ENCODE measurements at regions not wholly inside any gene's neighbourhood (a gene's known extent, or its start where the extent isn't known, plus 50 kb on each side); places are given as distances from the start of the nearest gene placed in this dataset.

- in situ Hi-C loops (cut with MboI; ENCODE audit: low sequenced_read_pairs, unreplicated experiment): no loop called here
- TF ChIP-seq CTCF (IDR thresholded peaks at IDR 0.05; ENCODE audit: borderline replicate concordance, control extremely low read depth, extremely low read depth, insufficient read depth, missing control alignments): no peak
- DNase-seq (ENCODE audit: low spot score): no peak
These were observed 454.5 kb upstream of the CITED2 start for GRCh38 chr6:139828751-139829519.

DNA sequence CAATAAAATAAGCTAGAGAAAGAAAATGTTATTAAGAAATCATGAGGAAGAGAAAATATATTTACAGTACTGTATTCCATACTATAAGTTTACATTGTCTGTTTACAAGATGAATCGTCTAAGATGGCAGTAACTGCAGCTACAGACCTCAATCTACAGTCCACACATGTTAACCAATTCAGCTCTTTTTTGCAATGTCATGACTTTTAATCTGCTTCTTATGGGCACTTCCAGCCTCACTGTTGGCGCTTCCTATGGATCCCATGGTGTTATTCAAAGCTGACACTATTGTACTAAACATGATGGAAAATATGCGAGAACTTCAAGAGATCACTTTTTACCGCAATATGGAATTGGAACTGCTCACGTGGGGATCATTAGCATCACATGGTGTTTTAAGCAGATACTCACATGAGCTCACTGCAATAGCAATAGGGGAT, 451.5 kb upstream of the CITED2 start:
- TF ChIP-seq CTCF (IDR thresholded peaks at IDR 0.05; ENCODE audit: borderline replicate concordance, control extremely low read depth, extremely low read depth, insufficient read depth, missing control alignments): no peak
- in situ Hi-C loops (cut with MboI; ENCODE audit: low sequenced_read_pairs, unreplicated experiment): no loop called here
- DNase-seq (ENCODE audit: low spot score): no peak

DNA sequence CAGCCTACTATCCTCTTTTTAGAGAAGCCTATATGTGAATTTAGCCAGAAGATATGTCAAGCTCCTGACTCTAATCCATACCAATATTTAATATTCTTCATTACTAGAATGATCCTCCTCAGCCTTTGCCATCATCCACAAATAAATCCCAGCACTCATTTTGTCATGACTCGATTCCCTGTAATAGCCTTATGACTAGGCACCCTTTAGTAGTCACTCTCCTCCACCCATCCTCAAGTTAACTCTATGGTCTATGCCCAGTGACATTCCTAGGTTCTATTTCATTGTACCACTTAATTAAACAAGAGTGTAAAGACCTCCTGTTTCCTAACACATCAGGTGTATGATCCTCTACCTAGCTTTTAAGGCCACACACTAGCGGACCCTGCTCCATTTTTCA, 450.4 kb upstream of the CITED2 start:
- in situ Hi-C loops (cut with MboI; ENCODE audit: low sequenced_read_pairs, unreplicated experiment): no loop called here
- DNase-seq (ENCODE audit: low spot score): no peak
- no peak for TF ChIP-seq CTCF (IDR thresholded peaks at IDR 0.05; ENCODE audit: borderline replicate concordance, control extremely low read depth, extremely low read depth, insufficient read depth, missing control alignments)

DNA sequence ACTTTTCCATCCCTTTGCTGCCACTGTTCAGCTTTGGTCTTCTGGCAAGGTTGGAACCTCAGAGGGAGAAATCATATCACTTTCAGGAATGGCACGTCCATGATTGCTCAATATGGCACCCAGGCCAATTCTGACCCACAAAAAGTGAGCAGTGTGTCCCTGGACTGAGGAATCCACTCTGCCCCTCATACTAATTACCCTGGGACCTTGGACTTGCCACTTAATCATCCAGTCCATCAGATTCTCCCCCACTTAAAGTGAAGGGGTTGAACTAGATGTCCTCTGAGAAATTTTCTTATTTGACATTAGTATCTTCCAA, 449.3 kb upstream of the CITED2 start:
- DNase-seq (ENCODE audit: low spot score): no peak
- no peak for TF ChIP-seq CTCF (IDR thresholded peaks at IDR 0.05; ENCODE audit: borderline replicate concordance, control extremely low read depth, extremely low read depth, insufficient read depth, missing control alignments)
- in situ Hi-C loops (cut with MboI; ENCODE audit: low sequenced_read_pairs, unreplicated experiment): no loop called here

- no peak for TF ChIP-seq CTCF (IDR thresholded peaks at IDR 0.05; ENCODE audit: borderline replicate concordance, control extremely low read depth, extremely low read depth, insufficient read depth, missing control alignments)
- no peak for DNase-seq (ENCODE audit: low spot score)
- in situ Hi-C loops (cut with MboI; ENCODE audit: low sequenced_read_pairs, unreplicated experiment): no loop called here
These were observed 448.8 kb upstream of the CITED2 start for GRCh38 chr6:139823099-139823807.

- no peak for TF ChIP-seq CTCF (IDR thresholded peaks at IDR 0.05; ENCODE audit: borderline replicate concordance, control extremely low read depth, extremely low read depth, insufficient read depth, missing control alignments)
- in situ Hi-C loops (cut with MboI; ENCODE audit: low sequenced_read_pairs, unreplicated experiment): no loop called here
- no peak for DNase-seq (ENCODE audit: low spot score)
These were observed 447.3 kb upstream of the CITED2 start for GRCh38 chr6:139821676-139822223.
